ENCODE measurements at regions not wholly inside any gene's neighbourhood (a gene's known extent, or its start where the extent isn't known, plus 50 kb on each side); places are given as distances from the start of the nearest gene placed in this dataset.

DNA sequence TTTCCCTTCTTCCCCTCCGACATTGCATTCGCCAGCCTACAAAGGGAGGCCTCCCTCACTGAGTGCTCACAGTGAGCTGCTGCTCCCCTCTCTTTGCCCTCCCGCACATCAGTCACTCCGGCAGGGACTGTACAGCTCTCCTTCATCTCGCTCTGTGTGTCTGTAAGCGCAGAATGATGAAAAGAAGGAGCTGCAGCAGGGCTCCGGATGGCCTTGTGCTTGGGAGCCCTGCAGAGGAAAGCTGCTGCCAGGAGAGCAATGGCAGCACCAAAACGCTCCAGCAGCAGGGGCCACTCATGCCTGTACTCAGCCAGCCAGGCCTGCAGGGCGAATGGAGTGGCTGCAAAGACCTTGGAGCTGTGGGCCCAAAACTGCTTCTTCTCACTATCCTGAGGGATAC lies 107.0 kb upstream of the NSMCE3 start:
- no peak overlapping the region for H3K4me3 ChIP-seq (ENCODE audit: low read depth, low read length)
- DNase-seq (ENCODE audit: low read depth) = no peak
- TF ChIP-seq, protein P1, sequence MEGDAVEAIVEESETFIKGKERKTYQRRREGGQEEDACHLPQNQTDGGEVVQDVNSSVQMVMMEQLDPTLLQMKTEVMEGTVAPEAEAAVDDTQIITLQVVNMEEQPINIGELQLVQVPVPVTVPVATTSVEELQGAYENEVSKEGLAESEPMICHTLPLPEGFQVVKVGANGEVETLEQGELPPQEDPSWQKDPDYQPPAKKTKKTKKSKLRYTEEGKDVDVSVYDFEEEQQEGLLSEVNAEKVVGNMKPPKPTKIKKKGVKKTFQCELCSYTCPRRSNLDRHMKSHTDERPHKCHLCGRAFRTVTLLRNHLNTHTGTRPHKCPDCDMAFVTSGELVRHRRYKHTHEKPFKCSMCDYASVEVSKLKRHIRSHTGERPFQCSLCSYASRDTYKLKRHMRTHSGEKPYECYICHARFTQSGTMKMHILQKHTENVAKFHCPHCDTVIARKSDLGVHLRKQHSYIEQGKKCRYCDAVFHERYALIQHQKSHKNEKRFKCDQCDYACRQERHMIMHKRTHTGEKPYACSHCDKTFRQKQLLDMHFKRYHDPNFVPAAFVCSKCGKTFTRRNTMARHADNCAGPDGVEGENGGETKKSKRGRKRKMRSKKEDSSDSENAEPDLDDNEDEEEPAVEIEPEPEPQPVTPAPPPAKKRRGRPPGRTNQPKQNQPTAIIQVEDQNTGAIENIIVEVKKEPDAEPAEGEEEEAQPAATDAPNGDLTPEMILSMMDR (IDR thresholded peaks at IDR 0.05; ENCODE audit: low read depth, low read length, missing control alignments) = no peak

- no peak for DNase-seq (ENCODE audit: low read depth)
- TF ChIP-seq, protein P1 (IDR thresholded peaks at IDR 0.05; ENCODE audit: low read depth, low read length, missing control alignments) = no peak
- H3K4me3 ChIP-seq (ENCODE audit: low read depth, low read length) = no peak overlapping the region
These were observed 99.6 kb upstream of the NSMCE3 start for GRCh38 chr15:29369261-29369660.

DNA sequence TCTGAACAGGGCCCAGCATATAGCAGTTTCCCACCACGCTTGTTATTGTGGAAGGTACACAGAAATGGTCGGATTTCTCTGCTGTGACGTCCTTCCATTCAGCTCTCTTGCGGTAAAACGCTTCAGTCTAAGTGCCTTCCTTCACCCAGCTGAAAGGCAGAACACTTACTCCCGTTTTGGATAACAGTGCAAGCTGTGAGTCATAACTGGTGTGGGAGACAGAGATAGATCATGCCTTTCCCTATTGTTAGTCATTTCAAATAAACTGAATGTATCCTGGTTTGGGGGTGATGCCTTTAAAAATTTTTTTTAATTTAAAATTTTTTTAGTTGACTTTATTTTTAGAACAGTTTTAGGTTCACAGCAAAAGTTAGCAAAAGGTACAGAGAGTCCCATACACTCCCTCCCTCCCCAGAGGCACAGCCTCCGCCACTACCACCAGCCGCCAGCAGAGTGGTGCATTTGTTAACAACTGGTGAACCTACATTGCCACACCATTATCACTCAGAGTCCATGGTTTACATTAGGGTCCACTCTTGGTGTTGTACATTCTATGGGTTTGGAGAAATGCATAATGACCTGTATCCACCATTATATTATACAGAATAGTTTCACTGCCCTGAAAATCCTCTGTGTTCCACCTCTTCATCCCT lies 94.9 kb upstream of the NSMCE3 start:
- no peak overlapping the region for H3K4me3 ChIP-seq (ENCODE audit: low read depth, low read length)
- no peak for DNase-seq (ENCODE audit: low read depth)
- TF ChIP-seq, protein P1 (IDR thresholded peaks at IDR 0.05; ENCODE audit: low read depth, low read length, missing control alignments) = peak; percentile 55

GRCh38 chr15:29361560-29361959 lies 91.9 kb upstream of the NSMCE3 start:
- no peak overlapping the region for H3K4me3 ChIP-seq (ENCODE audit: low read depth, low read length)
- no peak for DNase-seq (ENCODE audit: low read depth)
- TF ChIP-seq, protein P1 (IDR thresholded peaks at IDR 0.05; ENCODE audit: low read depth, low read length, missing control alignments) = no peak

GRCh38 chr15:29360152-29360551 lies 90.5 kb upstream of the NSMCE3 start:
- TF ChIP-seq, protein P1 (IDR thresholded peaks at IDR 0.05; ENCODE audit: low read depth, low read length, missing control alignments) = no peak
- no peak for DNase-seq (ENCODE audit: low read depth)
- H3K4me3 ChIP-seq (ENCODE audit: low read depth, low read length) = no peak overlapping the region

DNA sequence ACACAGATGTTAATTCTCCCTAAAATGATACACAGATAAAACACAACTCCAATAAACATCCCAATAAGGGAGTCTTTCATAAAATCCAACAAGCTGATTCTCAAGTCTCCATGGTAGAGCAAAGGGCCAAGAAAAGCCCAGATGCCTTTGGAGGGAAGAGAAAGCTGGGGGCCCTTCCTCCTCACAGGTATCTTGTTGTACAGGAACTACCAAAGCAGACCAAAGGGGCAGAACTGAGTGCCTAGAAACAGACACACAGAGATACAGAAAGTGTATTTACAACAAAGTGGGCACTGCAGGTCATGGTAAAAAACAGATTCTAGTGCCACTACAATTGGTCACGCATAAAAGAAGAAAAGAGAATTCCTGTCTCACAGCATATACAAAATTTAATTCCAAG lies 87.2 kb upstream of the NSMCE3 start:
- H3K4me3 ChIP-seq (ENCODE audit: low read depth, low read length) = no peak overlapping the region
- TF ChIP-seq, protein P1 (IDR thresholded peaks at IDR 0.05; ENCODE audit: low read depth, low read length, missing control alignments) = no peak
- DNase-seq (ENCODE audit: low read depth) = no peak

DNA sequence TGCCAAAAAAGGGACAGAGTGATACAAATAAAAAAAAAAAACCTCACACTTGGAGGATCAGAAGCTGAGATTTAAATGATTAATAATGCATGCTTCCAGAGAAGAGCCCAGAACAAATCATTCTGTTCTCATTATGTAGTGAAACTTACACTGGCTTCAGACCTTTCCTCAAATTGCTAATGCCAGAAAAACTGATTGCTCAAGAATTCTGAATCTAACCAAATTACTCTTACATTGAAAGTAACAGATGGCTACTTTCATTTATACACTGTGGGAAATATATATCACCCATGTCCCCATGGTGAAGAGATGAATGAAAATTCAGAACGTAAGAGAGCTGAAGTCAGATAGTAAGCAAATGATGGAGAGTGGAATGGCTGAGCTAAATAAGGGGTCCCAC lies 85.9 kb upstream of the NSMCE3 start:
- TF ChIP-seq, protein P1 (IDR thresholded peaks at IDR 0.05; ENCODE audit: low read depth, low read length, missing control alignments) = no peak
- no peak overlapping the region for H3K4me3 ChIP-seq (ENCODE audit: low read depth, low read length)
- no peak for DNase-seq (ENCODE audit: low read depth)
